HepG2 (cell line): ENCODE measurements at regions not wholly inside any gene's neighbourhood (a gene's known extent, or its start where the extent isn't known, plus 50 kb on each side); places are given as distances from the start of the nearest gene placed in this dataset.

Source experiments
- HNRNPLL ChIP-seq: fragments of 200-400 bp; formaldehyde crosslinking; IDR thresholded peaks from 2 replicates; pipeline ENCODE4 v1.6.1; 2017; ENCODE audit warnings: mild to moderate bottlenecking, low read depth, low read length; ENCODE audit not compliant: poor library complexity, severe bottlenecking
- JUNB ChIP-seq: sonication (generic); formaldehyde crosslinking; IDR thresholded peaks from 2 replicates; pipeline ENCODE4 v1.8.0; 2022; ENCODE audit warnings: missing genetic modification reagents, mild to moderate bottlenecking, borderline replicate concordance
- MAZ ChIP-seq, 2 experiments: sonication (generic) in 1 of 2; formaldehyde crosslinking in 1 of 2; IDR thresholded peaks; 2 replicates each; pipeline versions ENCODE4 v1.5.0 to v1.6.1; 2012 to 2020; ENCODE audit warnings: low read depth in 2 of 2, mild to moderate bottlenecking in 2 of 2, borderline replicate concordance in 1 of 2, improper control_type of control experiment in 1 of 2, low read length in 1 of 2, missing genetic modification reagents in 1 of 2, moderate library complexity in 1 of 2
- MBNL3 ChIP-seq: fragments of 250-450 bp; sonication (Bioruptor Pico); conservative IDR thresholded peaks from 2 replicates; pipeline ENCODE4 v1.8.0; 2022; ENCODE audit warnings: mild to moderate bottlenecking, inconsistent platforms
- POLR2A ChIP-seq, 2 experiments: IDR thresholded peaks; 2 replicates each; pipeline ENCODE4 v1.6.1; 2011; ENCODE audit warnings: low read depth in 2 of 2, low read length in 2 of 2, mild to moderate bottlenecking in 1 of 2, moderate library complexity in 1 of 2; ENCODE audit not compliant: insufficient read depth in 1 of 2
- ZBTB3 ChIP-seq: sonication (generic); formaldehyde crosslinking; IDR thresholded peaks from 2 replicates; pipeline ENCODE4 v1.4.0; 2020; ENCODE audit warnings: low read depth, mild to moderate bottlenecking, moderate library complexity, missing genetic modification reagents, borderline replicate concordance
- TF ChIP-seq, protein P1 (sequence below): conservative IDR thresholded peaks from 2 replicates; pipeline ENCODE4 v1.6.1; 2018; ENCODE audit warnings: missing genetic modification reagents

DNA sequence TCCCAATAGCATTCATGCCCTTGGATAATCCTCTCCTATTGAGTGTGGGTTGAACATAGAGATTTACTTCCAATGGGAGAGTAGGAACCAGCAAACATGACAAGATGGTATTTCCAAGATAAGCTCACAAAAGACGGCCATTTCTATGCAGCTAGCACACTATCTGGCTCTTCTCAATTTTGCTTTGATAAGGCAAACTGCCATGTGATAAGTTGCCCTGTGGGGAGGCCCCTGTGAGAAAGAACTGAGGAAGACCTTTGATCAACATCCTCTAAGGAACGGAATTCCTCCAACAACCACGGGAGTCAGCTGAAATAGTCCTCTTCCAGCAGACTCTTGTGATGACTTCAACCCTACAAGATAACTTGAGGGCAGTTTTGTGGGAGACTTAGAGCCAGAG, 211.9 kb upstream of the TRPM3 start:
- no peak for TF ChIP-seq JUNB
- TF ChIP-seq, protein P1, sequence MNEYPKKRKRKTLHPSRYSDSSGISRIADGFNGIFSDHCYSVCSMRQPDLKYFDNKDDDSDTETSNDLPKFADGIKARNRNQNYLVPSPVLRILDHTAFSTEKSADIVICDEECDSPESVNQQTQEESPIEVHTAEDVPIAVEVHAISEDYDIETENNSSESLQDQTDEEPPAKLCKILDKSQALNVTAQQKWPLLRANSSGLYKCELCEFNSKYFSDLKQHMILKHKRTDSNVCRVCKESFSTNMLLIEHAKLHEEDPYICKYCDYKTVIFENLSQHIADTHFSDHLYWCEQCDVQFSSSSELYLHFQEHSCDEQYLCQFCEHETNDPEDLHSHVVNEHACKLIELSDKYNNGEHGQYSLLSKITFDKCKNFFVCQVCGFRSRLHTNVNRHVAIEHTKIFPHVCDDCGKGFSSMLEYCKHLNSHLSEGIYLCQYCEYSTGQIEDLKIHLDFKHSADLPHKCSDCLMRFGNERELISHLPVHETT (CRISPR knock-in tag): no peak
- TF ChIP-seq ZBTB3 (CRISPR knock-in tag): no peak
- no peak for TF ChIP-seq MAZ (IDR thresholded peaks at IDR 0.05; ENCODE audit: borderline replicate concordance, low read depth, low read length)
- no peak for TF ChIP-seq MAZ (CRISPR knock-in tag; IDR thresholded peaks at IDR 0.05; ENCODE audit: low read depth)
- TF ChIP-seq MBNL3 (CRISPR knock-in tag): no peak
- TF ChIP-seq HNRNPLL: no peak
- no peak for TF ChIP-seq POLR2A (IDR thresholded peaks at IDR 0.05; ENCODE audit: insufficient read depth in 1 of 2, low read depth in 2 of 2, low read length in 2 of 2)
